D341Med (cell line): ENCODE measurements at regions not wholly inside any gene's neighbourhood (a gene's known extent, or its start where the extent isn't known, plus 50 kb on each side); places are given as distances from the start of the nearest gene placed in this dataset.

Experiments used
- DNase-seq: peaks from one replicate; pipeline ENCODE4 v3.0.0; 2012; ENCODE audit warnings: low spot score

DNA sequence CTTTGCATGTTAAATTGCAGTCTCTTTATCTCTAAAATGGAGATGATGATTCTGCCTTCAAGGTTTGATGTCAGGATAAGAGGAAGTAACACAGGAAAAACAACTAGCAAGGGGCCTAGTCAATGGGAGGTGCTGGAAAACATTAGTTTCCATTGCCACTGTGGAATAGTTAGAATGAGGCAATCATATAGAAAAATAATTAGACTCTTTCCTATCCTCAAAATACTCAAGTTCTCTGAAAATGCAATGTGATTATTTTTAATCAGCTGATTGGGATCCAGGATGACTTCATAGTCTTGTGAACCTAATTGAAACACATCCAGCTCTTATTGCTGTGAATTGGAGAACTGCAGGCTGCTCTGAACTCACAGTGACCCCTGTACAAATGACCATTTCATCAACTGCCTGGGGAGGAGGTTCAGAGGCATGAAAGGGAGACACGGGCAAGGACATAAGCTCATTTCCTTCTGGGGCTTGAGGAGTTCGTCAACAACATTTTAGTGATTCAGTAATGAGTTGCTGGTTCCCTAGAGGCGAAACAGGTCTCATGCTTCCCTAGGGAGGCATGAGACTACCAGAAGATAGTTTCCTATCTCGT, 422.5 kb downstream of the LPIN1 start:
- DNase-seq: no peak

GRCh38 chr2:12169721-12170120, 423.3 kb downstream of the LPIN1 start:
- no peak for DNase-seq

DNA sequence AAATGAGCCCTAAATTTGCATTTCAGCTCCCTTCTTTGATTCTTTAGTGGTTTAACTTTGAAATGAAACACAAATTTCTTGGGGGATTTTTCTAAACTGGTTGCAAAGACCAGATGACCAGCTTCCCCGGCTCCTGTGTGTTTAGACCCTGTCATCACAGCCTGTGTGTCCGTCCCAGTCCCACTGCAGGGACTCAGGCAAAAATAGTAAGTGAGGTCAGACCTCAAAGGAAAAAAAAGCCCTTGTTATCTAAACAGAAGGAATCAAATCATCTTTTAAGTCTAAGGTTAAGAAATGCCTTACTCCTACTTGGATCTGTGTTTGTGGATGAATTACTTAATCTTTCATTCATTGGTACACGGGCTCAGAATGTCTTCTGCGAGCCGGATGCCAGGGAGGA, 423.7 kb downstream of the LPIN1 start:
- DNase-seq: no peak

DNA sequence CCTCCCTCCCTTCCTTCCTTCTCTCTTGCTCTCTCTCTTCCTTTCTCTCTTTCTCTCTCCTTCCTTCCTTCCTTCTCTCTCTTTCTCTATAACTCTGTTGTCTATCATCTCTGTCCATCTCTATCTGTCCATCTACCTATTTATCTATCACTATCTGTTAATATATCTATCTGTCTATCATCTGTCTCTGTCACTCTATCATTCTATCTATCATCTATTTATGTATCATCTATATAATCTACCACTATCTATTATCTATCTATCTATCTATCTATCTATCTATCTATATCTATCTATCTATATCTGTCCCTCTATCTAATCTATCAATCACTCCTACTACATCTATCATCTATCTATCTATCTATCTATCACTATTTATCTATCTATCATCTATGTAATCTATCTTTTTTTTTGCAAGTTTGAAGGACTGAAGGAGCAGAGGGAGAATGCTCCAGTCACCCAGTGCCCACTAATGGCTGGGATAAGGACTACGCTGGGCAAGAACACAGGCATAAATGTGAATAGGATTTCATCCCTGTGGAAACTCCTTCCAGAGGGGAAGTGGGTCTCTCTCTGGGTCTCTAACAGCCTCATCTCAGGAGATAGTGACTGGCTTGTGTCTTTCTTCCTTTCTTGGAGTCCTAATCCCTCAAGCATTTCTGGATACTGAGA, 427.0 kb downstream of the LPIN1 start:
- no peak for DNase-seq

DNA sequence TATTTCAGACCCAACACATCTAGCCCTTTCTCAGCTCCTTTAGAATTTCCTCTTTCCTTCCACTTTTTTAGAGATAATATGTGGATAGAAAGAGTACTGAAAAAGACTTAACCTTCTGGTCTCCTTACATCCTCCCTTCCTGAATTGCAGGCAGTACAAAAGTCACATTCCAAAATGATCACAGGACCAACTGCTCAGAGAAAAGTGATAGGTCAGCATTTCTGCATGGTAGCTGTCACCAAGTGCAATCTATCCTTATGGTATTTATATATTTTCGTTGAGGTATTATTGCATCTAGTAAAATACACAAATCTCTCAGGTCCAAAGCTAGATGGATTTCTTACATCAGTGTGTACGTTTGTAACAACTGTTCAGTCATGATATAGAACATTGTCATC, 427.5 kb downstream of the LPIN1 start:
- DNase-seq: no peak

GRCh38 chr2:12175323-12175722, 428.9 kb downstream of the LPIN1 start:
- DNase-seq: no peak

GRCh38 chr2:12176623-12177454, 430.4 kb downstream of the LPIN1 start:
- no peak for DNase-seq

- no peak for DNase-seq
Observed at GRCh38 chr2:12177455-12178288, 431.2 kb downstream of the LPIN1 start.

- no peak for DNase-seq
Observed at GRCh38 chr2:12178289-12179080, 432.1 kb downstream of the LPIN1 start.

GRCh38 chr2:12180031-12180430, 433.6 kb downstream of the LPIN1 start:
- DNase-seq: no peak

GRCh38 chr2:12183032-12183645, 436.7 kb downstream of the LPIN1 start:
- no peak for DNase-seq

- no peak for DNase-seq
Observed at GRCh38 chr2:12192762-12193161, 446.3 kb downstream of the LPIN1 start.

DNA sequence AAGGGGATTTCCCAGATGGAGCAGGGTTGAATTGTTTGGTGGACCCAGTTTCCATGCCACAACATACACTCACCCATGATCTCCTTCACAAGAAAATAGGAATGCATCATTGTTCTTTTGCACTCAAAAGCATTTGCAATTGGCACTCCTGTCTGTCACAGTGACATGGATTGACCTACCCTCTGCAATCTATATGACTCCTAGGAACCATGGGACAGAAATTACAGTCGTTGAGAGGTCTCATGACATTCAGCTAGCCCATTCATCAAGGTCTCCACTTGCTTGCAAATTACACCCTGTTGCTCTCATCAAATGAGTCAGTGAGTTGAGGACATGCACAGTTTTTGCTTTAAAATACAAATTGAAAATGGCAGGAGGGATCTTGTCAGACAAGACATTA, 448.5 kb downstream of the LPIN1 start:
- DNase-seq: no peak

DNA sequence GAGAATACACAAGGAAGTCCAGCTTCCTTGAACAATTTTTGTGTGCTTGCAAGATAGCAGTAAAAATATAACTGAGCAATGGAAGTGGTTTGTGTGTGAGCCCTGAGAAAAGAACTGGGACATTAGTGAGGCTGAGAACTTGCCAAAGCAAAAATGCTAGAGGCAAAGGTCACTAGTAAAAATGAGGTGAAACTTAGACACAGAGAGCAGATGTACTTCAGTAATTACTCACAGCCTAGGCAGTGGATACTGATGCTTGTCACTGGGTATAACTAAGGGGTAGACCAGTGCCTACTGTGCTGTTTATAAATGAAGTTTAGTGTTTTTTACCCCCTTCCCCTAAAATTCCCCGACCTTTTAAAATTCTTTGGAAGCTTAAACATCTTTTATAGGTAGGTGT, 450.1 kb downstream of the LPIN1 start:
- DNase-seq: no peak

DNA sequence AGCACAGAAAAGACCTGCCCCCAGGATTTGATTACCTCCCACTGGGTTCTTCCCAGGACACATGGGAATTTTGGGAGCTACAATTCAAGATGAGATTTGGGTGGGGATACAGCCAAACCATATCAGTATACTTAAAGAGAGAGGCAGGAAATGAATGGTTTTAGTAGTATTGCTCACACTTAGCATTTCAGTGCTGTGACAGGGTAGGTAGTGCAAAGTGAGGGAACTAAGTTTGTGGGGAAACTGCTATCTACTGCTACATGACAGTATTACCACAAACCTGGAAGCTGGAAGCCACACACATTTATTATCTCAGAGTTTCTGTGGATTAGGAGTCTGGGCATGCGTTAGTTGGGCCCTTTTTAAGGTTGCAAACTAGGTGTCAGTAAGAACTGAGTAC, 450.7 kb downstream of the LPIN1 start:
- DNase-seq: no peak

- DNase-seq: no peak
Observed at GRCh38 chr2:12199491-12200211, 453.2 kb downstream of the LPIN1 start.

DNA sequence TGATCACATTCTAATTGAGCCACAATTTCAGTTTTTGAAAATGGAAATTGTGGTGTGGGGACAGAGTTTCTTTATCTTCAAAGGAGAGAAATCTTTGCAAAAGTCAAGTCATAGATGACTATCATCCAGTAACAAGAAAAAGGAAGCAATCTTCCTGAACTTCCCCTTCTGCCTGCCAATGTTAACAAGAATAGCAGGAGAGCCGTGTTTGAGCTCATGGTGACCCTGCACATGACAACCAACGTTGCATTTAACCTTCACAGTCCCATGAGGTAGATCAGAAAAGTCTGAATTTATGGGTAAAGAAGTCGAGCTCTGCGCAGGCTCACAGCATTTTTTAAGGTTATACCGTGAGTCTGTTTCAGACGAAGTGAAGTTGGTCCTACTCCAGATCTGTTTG, 454.9 kb downstream of the LPIN1 start:
- no peak for DNase-seq

DNA sequence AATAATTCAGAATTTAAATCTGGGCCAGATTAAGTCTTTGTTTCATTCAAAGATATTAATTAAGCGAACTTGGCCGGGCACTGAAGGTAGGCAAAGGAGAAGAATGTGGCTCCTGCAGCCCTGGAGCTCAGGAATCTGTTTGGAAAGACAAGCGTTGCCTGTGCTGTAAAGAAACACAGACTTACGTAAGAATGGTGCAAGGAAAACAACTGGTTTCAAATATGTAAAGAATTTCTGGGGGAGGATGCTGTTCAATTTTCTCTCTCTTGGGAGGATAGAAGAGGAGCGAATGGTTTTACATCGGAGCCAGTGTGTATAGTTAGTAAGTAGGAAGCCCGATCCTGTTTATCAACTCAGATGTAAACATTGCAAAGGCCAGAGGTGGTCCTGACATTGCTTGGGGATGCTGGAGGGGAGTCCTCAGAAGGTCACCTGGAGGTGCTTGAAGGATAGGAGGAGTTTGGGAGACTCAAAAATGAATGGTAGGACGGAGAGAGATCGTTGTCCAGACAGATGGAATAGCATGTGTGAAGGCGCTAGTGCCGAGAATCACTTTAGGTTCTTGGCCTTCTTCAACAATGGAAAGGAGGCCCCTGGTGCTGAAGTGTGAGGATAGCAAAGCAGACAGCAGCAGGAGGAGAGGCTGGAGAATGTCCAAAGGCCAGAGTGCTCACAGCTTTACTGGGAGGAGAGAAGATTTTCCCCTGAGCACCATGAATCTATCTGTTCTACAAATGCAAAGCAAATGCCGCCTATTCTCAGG, 456.1 kb downstream of the LPIN1 start:
- DNase-seq: no peak

GRCh38 chr2:12203528-12203927, 457.1 kb downstream of the LPIN1 start:
- DNase-seq: no peak

GRCh38 chr2:12205086-12205485, 458.7 kb downstream of the LPIN1 start:
- DNase-seq: no peak
